RKO (cell line): ENCODE measurements at regions not wholly inside any gene's neighbourhood (a gene's known extent, or its start where the extent isn't known, plus 50 kb on each side); places are given as distances from the start of the nearest gene placed in this dataset.
A peak's percentile ranks its signal among the peaks of the same experiment; 100 is the strongest.

Source experiments
- DNase-seq: peaks from one replicate; pipeline ENCODE4 v3.0.0-alpha.2; 2016; ENCODE audit warnings: low spot score

GRCh38 chr6:51250317-51250716, 431.6 kb downstream of the TFAP2B start:
- no peak for DNase-seq

- no peak for DNase-seq
Observed at GRCh38 chr6:51257938-51258337, 439.3 kb downstream of the TFAP2B start.

GRCh38 chr6:51260003-51260402, 441.3 kb downstream of the TFAP2B start:
- no peak for DNase-seq

- DNase-seq, result no peak
Observed at GRCh38 chr6:51261691-51262090, 443.0 kb downstream of the TFAP2B start.

- no peak for DNase-seq
Observed at GRCh38 chr6:51265426-51265825, 446.8 kb downstream of the TFAP2B start.

- no peak for DNase-seq
Observed at GRCh38 chr6:51266604-51267003, 447.9 kb downstream of the TFAP2B start.

- no peak for DNase-seq
Observed at GRCh38 chr6:51268666-51269065, 450.0 kb downstream of the TFAP2B start.

GRCh38 chr6:51269876-51270275, 451.2 kb downstream of the TFAP2B start:
- DNase-seq, result no peak

GRCh38 chr6:51271615-51272014, 452.9 kb downstream of the TFAP2B start:
- no peak for DNase-seq

GRCh38 chr6:51273228-51273961, 454.7 kb downstream of the TFAP2B start:
- DNase-seq, result no peak

GRCh38 chr6:51277474-51277873, 458.8 kb downstream of the TFAP2B start:
- no peak for DNase-seq

- no peak for DNase-seq
Observed at GRCh38 chr6:51282026-51282425, 463.4 kb downstream of the TFAP2B start.

GRCh38 chr6:51283723-51284355, 465.2 kb downstream of the TFAP2B start:
- DNase-seq, result no peak

GRCh38 chr6:51285876-51286275, 467.2 kb downstream of the TFAP2B start:
- no peak for DNase-seq

GRCh38 chr6:51289041-51289440, 470.4 kb downstream of the TFAP2B start:
- no peak for DNase-seq

GRCh38 chr6:51292659-51293058, 474.0 kb downstream of the TFAP2B start:
- peak; percentile 12 for DNase-seq

GRCh38 chr6:51299621-51300380, 481.1 kb downstream of the TFAP2B start:
- DNase-seq, result no peak

GRCh38 chr6:51300510-51300909, 481.8 kb downstream of the TFAP2B start:
- DNase-seq, result no peak

- DNase-seq, result no peak
Observed at GRCh38 chr6:51301962-51302361, 483.3 kb downstream of the TFAP2B start.

GRCh38 chr6:51302431-51302830, 483.8 kb downstream of the TFAP2B start:
- DNase-seq, result no peak

GRCh38 chr6:51303338-51303737, 484.7 kb downstream of the TFAP2B start:
- DNase-seq, result no peak

GRCh38 chr6:51314965-51315364, 496.3 kb downstream of the TFAP2B start:
- no peak for DNase-seq

GRCh38 chr6:51318674-51319073, 500.0 kb downstream of the TFAP2B start:
- DNase-seq, result no peak
